MM.1S (cell line): ENCODE measurements at regions not wholly inside any gene's neighbourhood (a gene's known extent, or its start where the extent isn't known, plus 50 kb on each side); places are given as distances from the start of the nearest gene placed in this dataset.

ENCODE experiments used
- CTCF ChIP-seq: fragments of 300-600 bp; sonication (generic); IDR thresholded peaks from 2 replicates; pipeline ENCODE4 v1.5.1; 2016; ENCODE audit warnings: antibody characterized with exemption, low read length, mixed read lengths
- EZH2 ChIP-seq: fragments of 300-600 bp; sonication (generic); optimal IDR thresholded peaks from 2 replicates; pipeline ENCODE3; 2017; ENCODE audit warnings: low read depth, mild to moderate bottlenecking, antibody characterized with exemption, low read length, mixed read lengths

DNA sequence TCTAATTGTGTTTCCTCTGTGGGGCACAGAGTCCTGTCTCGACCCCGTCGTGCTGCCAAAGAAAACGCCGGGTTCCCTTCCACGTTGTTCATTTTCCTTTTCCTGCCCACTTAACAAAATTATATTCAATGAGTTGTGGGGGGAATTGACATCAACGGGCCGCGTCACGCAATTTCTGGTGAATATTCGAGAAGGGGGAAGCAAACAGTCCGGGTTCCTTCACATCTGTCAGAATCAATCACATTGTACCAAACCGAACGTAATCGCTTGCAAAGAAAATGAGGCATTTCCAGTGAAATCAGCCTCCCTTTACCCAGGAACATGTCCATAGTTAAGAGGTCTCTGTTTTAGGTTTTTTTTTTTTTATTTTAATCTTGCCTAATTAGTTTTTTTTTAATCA is 243.5 kb downstream of the SHOX start:
- TF ChIP-seq CTCF (no peak), EZH2 (no peak)
